Neural cell (in vitro differentiated cells): ENCODE measurements at regions not wholly inside any gene's neighbourhood (a gene's known extent, or its start where the extent isn't known, plus 50 kb on each side); places are given as distances from the start of the nearest gene placed in this dataset.

Experiments used
- CTCF ChIP-seq: fragments of 450-650 bp; IDR thresholded peaks from 2 replicates; pipeline ENCODE4 v1.5.1; 2014; ENCODE audit warnings: antibody characterized with exemption, mild to moderate bottlenecking, moderate library complexity; ENCODE audit not compliant: poor library complexity, severe bottlenecking
- EP300 ChIP-seq: fragments of 450-650 bp; conservative IDR thresholded peaks from 2 replicates; pipeline ENCODE4 v1.6.1; 2014; ENCODE audit warnings: antibody characterized with exemption, mild to moderate bottlenecking, moderate library complexity; ENCODE audit not compliant: poor library complexity, severe bottlenecking
- EZH2 ChIP-seq: fragments of 200-600, 300-800 bp; shearing (Covaris generic), sonication (generic); IDR thresholded peaks from 2 replicates; pipeline ENCODE4 v1.6.1; 2014; ENCODE audit warnings: antibody characterized with exemption, low read length, borderline replicate concordance, mild to moderate bottlenecking; ENCODE audit not compliant: insufficient read depth, poor library complexity, severe bottlenecking
- MXI1 ChIP-seq: fragments of 450-650 bp; conservative IDR thresholded peaks from 2 replicates; pipeline ENCODE4 v1.6.1; 2014; ENCODE audit warnings: antibody characterized with exemption, mild to moderate bottlenecking; ENCODE audit not compliant: poor library complexity, severe bottlenecking
- POLR2AphosphoS5 ChIP-seq: IDR thresholded peaks from 2 replicates; pipeline ENCODE4 v1.6.1; 2012
- RAD21 ChIP-seq: fragments of 450-650 bp; conservative IDR thresholded peaks from 2 replicates; pipeline ENCODE4 v1.6.1; 2014; ENCODE audit warnings: antibody characterized with exemption, mild to moderate bottlenecking, moderate library complexity
- TAF1 ChIP-seq: IDR thresholded peaks from 2 replicates; pipeline ENCODE4 v1.6.1; 2012; ENCODE audit warnings: low read depth

- TF ChIP-seq CTCF (no peak), EP300 (no peak), MXI1 (no peak), TAF1 (no peak), POLR2AphosphoS5 (no peak), EZH2 (no peak), RAD21 (no peak)
These were observed 76.2 kb upstream of the ESR1 start for GRCh38 chr6:151731313-151731712.
